ENCODE measurements at regions not wholly inside any gene's neighbourhood (a gene's known extent, or its start where the extent isn't known, plus 50 kb on each side); places are given as distances from the start of the nearest gene placed in this dataset.

- Histone ChIP-seq H3K4me1 (no peaks in the 10 kb centered on the region), H3K27me3 (peaks cover 0 to 5% (median 0%) of the 10 kb centered on the region in 4 donors), H3K36me3 (no peaks in the 10 kb centered on the region), H3K4me3 (no peak overlapping the region), H3K27ac (no peak overlapping the region), H3K9me3 (no peaks in the 10 kb centered on the region)
- intact Hi-C loops (cut with DNase I) = no loop called here
- DNase-seq (no peak), ATAC-seq (no peak), FAIRE-seq (no peak)
- no peak for TF ChIP-seq CTCF (IDR thresholded peaks at IDR 0.05)
- WGBS, 2 donors = 50 to 58% methylated on average over 2 of the region's 2 CpGs
These were observed 151.9 kb upstream of the DIPK2B start for GRCh38 chrX:45352611-45353010.

GRCh38 chrX:45351478-45351877 is 150.8 kb upstream of the DIPK2B start:
- ATAC-seq (no peak), FAIRE-seq (no peak), DNase-seq (no peak)
- no peak for TF ChIP-seq CTCF (IDR thresholded peaks at IDR 0.05)
- Histone ChIP-seq H3K27me3 (no peaks in the 10 kb centered on the region), H3K36me3 (no peaks in the 10 kb centered on the region), H3K9me3 (no peaks in the 10 kb centered on the region), H3K27ac (no peak overlapping the region), H3K4me1 (no peaks in the 10 kb centered on the region), H3K4me3 (no peak overlapping the region)
- intact Hi-C loops (cut with DNase I) = no loop called here
- 53 to 61% methylated on average over 2 of the region's 2 CpGs for WGBS, 2 donors

- no peaks in the 10 kb centered on the region for H3K36me3 ChIP-seq
- ATAC-seq (no peak), DNase-seq (no peak), FAIRE-seq (no peak)
- no peak overlapping the region for H3K4me3 ChIP-seq
- H3K9me3 ChIP-seq = no peaks in the 10 kb centered on the region
- no peak overlapping the region for H3K27ac ChIP-seq
- no peaks in the 10 kb centered on the region for H3K4me1 ChIP-seq
- TF ChIP-seq CTCF (IDR thresholded peaks at IDR 0.05) = no peak
- no peaks in the 10 kb centered on the region for H3K27me3 ChIP-seq
- intact Hi-C loops (cut with DNase I) = no loop called here
These were observed 147.6 kb upstream of the DIPK2B start for GRCh38 chrX:45348296-45348695.

GRCh38 chrX:45347877-45348276 is 147.2 kb upstream of the DIPK2B start:
- intact Hi-C loops (cut with DNase I) = no loop called here
- FAIRE-seq = no peak
- H3K27ac ChIP-seq = no peak overlapping the region

GRCh38 chrX:45344594-45344993 is 143.9 kb upstream of the DIPK2B start:
- intact Hi-C loops (cut with DNase I) = no loop called here
- FAIRE-seq = no peak
- Histone ChIP-seq H3K27me3 (no peaks in the 10 kb centered on the region), H3K9me3 (no peaks in the 10 kb centered on the region), H3K27ac (no peak overlapping the region), H3K4me1 (no peaks in the 10 kb centered on the region), H3K4me3 (no peak overlapping the region), H3K36me3 (no peaks in the 10 kb centered on the region)
- WGBS, 2 donors = 74 to 76% methylated on average over 2 of the region's 2 CpGs
- no peak for ATAC-seq
- no peak for TF ChIP-seq CTCF (IDR thresholded peaks at IDR 0.05)
- no peak for DNase-seq

More at GRCh38 chrX:45347877-45348276, 147.2 kb upstream of the DIPK2B start:
- H3K4me3 ChIP-seq = no peak overlapping the region
- no peak for TF ChIP-seq CTCF (IDR thresholded peaks at IDR 0.05)
- no peaks in the 10 kb centered on the region for H3K9me3 ChIP-seq
- DNase-seq (no peak), ATAC-seq (no peak)
- no peaks in the 10 kb centered on the region for H3K27me3 ChIP-seq
- no peaks in the 10 kb centered on the region for H3K4me1 ChIP-seq
- H3K36me3 ChIP-seq = no peaks in the 10 kb centered on the region
